Germinal center (tissue), 1 donor: ENCODE measurements at regions not wholly inside any gene's neighbourhood (a gene's known extent, or its start where the extent isn't known, plus 50 kb on each side); places are given as distances from the start of the nearest gene placed in this dataset.

Experiments used
- DNase-seq: peaks from one replicate; pipeline ENCODE4 v3.0.0; 2012; ENCODE audit warnings: mixed read lengths, low spot score

DNA sequence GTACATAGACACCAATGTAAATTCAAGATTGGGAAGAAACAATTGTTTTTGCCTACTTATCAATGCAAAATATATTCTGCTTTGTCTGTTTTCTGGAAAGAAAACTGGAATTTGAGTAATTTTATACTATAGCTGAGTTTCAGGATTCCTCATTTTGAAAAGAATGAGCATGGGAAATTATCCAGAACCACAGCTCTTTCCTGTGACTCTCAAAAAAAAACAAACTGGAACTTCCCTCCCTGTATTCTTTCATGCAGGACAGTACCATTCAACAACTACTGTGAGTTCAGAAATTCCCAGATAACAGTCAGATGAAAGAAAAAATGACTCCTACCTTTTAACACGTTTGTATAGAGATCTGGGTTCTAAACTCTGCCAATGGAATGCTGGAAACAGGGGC is 372.4 kb downstream of the TGFB2 start:
- no peak for DNase-seq

DNA sequence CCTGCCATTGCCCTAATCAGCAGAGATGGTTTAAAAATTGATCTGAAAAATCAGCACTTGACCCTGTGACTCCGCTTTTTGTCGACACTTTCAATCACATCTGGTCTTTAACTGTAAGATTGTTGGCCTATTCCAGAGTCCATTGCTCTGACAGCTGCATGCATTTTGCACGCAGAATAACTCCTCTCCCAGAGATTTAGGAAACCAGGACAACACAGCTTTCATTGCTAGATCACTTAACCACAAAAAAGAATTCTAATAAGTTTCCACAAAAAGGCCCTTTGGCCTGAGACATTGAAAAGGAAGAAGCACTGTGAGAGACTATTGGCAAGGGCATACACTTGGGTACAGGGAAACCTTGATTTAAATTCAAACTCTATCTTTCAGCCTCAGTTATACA is 373.1 kb downstream of the TGFB2 start:
- DNase-seq, result no peak

DNA sequence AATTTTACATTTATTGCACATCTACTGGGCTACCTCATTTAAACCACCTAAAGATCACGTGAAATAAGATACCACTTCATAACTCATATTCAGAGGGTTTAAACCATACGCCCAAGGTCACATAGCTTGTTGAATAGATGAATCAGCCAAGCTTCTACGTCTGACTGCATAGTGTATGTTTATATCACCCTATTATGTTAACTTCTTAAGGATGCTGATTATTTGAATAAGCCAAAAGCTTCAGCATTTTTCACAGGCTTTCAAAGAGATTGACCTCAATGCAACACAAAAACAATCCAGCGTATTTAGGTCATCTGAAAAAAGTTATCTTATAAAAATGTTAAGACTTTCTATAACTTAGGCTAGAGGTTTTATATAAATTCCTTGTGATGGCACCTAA is 373.8 kb downstream of the TGFB2 start:
- no peak for DNase-seq

DNA sequence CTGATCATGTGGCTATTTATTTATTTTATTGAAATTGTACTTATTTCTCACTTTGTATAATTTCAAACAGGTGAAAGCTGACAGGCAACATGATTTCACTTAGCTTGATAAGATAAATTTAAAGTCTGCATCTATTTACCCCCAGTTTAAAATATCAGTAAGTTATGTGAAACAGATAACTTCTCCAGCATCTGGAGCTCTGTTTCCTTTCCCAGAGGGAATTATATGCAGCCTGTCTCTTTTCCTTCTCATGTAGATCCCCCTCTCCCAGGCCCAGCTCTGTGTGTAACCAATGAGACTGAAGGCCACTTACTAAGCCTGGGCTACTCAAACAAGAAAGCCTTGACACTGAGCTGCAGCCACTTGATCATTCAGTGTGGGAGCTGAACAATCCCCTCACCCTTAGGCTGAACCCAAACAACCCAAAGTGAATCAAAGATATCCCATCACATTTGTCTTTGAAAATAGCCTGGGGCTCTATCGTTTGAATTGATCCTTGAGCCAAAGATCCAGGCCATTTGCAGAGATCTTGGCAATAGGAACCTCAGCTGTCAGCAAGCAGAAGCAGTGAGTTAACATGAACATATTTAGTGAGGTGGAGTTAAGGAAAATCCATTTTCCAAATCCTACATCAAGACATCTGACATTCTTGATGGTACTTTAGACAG is 383.9 kb downstream of the TGFB2 start:
- no peak for DNase-seq

DNA sequence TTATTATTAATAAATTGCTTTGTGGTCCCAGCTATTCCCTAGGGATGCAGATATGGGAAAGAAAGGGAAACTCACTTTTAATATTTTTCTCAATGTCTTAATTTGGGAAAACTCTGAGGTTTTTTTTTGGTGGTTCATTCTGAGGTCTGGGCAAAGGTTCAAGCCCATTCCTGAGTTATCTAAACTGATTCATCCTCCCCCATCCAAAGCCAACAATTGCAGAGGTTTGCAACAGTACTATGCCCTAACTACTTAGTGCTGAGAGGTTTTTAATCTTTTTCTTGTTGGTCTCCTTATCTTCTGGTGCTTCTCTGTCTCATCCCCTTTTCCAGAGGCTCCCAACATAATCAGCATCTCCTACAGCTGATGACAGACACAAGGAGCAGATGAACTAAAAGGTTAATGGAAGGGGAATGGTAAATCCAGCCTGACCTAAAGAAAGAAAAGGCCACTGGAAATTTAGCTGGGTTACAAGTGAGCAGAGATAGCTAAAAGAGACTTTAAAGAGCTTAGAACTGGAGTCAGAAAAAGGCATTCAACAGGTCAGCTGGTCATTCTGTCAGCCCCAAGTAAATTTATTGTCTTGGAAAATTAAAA is 390.4 kb downstream of the TGFB2 start:
- no peak for DNase-seq

DNA sequence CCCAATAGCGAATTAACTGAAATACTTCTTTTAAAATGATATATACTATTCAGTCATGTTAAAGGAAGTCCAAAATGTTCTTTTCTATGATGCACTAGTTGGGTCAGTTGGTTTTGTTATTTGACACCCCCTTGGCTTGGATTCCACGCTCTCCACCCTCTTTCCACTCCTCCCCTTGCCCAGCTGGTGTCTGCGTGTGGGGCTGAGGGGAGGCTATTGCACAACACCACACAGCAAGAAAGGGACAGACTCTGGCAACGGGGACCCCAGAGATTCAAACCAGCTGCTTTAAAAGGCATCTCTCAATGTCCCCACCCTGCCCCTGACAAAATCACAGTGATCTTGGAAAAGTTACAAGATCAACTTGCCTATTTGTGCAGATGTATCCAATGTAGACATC is 394.3 kb downstream of the TGFB2 start:
- DNase-seq, result no peak

DNA sequence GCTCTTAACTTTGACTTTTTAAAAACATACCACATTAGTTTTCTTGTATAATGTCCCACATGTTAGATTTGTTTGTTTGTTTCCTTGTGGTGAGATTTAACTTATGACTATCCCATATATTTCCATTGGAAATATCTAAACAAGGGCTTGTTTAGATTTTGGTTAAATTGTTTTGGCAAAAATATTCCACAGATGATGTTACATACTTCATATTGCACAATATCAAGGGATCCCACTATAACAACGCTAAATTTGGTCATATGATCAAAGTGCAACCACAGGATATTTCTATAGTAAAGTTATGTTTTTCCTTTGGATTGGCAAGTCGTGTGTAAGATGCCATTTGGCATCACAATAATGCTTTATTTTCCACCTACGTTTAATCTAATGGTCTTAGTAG is 396.7 kb downstream of the TGFB2 start:
- DNase-seq, result no peak

DNA sequence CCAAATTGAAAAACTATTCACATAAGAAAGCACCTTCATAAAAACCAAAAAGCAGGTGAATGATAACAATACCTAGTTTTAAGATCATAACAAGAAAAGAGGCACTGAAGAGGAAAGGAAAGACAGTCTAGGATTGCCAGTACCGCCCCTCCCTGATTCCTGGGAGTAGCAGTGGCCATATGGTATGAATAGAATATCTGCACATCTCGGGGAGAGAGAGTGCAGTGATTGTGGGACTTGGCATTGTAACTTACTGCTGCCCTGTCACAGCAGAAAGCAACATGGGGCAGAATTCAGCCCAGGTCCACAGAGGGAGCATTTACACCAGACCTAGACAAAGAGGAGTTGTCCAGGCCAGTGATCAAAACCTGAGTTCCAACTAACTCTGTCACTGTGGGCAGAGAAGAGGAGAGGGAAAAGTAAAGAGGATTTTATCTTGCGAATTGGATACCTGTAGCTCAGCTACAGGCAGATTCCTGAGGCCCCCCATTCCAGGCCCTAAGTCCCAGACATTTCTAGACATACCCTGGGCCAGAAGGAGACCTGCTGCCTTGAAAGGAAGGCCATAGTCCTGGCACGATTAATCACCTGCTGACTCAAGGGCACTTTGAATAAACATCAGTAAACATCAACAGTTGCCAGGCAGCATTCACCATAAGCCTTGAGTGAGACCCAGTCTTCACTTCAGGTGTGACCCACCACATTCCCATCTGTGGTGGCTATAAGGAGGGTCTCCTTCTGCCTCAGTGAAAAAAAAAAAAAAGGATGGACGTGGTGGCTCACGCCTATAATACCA is 397.5 kb downstream of the TGFB2 start:
- no peak for DNase-seq

DNA sequence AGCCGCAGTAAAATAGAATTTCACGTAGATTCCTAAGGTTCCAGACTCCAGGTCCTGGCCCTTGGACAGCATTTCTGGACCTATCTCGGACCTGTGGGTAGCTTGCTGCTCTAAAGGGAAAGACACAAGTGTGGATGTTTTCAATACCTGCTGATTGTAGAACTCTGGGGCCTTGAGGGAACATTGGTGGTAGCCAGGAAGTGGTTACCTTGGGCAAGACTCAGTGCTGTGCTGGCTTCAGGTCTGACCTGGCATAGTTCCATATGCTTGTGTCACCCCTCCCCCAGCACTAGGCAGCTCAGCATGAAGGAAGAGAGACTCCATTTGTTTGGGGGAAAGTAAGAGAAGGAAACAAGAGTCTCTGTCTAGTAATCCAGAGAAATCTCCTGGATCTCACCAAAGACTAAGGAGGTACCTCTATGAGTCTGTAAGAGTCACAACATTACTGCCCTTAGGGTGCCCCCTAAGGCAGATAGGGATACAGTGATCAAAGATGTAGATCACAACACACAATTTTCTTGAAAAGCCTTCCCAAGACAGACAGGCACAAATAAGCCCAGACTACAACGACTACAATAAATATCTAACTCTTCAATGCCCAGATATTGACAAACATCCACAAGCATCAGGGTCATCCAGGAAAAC is 398.8 kb downstream of the TGFB2 start:
- no peak for DNase-seq

DNA sequence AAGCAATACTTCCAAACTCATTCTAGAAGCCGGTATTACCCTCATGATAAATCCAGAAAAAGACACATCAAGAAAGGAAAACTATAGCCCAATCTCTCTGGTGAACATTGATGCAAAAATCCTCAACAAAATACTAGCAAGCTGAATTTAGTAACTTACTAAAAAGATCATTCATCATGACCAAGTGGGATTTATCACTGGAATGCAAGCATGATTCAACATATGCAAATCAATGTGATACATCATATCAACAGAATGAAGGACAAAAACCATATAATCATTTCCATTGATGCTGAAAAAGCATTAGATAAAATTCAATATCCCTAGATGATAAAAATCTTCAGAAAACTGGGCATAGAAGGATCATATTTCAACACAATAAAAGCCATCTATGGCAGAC is 402.9 kb downstream of the TGFB2 start:
- no peak for DNase-seq

DNA sequence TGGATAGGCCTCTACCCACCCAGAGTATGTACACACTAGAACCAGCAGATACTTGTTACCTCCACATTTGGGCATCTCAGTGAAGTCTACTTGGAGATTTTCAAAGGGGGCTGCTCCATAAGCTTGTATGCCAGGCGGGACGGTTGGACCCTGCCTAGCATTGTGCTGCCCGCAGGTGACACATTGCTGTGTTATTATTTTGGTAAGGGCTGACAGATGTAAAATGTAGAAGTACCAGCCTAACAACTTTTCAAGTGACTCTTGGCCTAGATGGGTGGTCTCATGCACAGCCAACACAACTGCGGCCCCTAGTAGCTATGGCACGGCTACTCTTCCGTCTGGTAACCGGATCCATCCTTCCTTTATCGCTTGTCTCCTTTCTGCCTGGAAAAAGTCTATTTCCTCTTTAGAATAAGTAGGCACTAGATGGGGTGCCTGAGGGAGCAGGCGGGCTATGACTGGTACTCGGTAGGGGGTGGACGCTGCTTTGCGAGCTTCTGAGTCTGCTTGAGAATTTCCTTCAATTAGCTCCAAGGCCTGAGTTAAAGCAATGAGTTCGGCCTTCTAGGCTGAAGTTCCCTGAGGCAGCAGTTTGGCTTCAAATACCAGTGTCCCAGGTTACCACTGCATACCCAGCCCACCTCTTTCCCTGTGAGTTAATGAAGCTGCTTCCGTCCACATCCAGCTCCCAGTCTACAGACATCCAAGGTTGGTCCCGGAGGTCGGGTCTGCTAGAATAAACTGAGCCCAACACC is 405.3 kb downstream of the TGFB2 start:
- no peak for DNase-seq

DNA sequence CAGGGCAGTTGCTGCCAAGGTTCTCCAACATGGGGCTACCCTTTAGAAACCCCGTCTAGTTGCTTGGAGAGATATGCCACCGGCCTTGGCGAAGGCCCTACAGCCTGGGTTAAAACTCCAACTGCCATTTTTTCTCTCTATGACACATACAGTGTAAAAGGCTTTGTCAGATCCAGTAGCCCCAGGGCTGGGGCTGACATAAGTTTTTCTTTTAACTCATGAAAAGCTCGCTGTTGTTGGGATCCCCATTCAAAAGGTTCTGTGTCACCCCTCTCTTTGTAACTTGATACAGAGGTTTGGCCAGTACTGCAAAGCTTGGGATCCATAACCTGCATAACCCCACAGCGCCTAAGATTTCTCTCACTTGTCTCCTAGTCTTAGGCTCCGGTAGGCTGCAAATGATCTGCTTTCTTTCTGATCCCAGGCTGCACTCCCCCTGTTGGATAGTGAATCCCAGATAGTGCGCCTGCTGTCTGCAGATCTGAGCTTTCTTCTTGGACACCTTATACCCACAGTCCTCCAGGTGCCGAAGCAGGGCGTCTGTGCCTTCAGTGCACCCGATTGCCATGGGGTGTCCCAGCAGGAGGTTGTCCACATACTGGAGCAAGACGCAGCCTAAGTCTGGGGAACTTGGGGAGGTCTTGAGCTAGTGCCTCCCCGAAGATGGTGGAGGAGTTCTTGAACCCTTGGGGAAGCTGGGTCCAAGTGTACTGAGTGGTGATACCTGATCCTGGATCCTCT is 406.2 kb downstream of the TGFB2 start:
- no peak for DNase-seq

DNA sequence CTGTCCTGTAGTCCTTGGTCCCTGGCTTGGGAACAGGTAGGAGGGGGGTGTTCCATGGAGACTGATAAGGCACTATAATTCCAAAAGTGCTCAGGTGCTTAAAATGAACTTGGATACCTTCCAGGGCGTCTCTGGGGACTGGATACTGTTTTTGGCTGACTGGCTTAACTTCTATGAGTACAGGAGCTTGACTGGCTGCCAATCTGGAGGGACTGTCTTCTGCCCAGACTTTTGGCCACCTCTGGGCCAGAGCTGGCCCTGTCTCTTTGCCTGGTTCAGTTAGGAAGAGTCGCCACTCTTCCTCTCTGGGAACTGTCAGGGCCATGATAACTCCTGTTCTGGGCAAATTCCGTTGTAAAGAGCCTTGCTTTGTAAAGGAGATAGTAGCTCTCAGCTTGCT is 407.0 kb downstream of the TGFB2 start:
- DNase-seq, result no peak

DNA sequence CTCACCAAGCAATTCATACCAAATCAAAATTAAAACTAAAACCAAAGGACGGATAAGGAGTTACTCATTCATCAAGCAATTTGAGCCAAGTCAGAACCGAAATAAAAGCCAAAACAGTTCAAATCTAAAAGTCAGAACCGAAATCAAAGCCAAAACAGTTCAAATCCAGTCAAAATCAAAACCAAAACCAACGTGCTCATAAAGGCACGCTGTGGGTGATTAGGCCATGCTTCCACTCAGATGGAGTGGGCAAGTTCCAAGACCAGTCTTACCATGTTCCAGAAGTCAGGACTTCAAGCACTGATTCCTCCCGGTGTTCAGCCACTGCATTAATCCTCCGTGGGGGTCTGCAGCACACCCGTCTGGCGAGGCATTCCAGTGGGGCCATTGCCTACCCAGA is 409.3 kb downstream of the TGFB2 start:
- no peak for DNase-seq

DNA sequence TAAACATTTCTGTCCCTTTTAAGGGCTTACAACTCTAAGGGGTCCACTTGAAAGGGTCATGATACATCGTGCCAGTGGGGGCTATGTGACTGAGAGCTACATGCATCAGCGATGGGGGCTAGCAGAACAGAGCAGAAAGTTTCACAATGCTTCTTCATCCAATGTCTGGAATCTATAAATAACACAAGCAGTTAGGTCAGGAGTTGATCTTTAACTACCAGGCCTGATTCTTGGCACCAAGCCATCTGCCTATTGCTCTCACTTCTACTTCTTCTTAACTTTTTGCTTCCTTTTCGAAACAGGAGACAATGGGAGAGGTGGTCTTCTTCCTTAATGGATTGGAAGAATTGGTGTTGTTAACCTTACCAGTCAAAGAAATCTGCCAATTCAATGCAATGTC is 410.0 kb downstream of the TGFB2 start:
- no peak for DNase-seq

DNA sequence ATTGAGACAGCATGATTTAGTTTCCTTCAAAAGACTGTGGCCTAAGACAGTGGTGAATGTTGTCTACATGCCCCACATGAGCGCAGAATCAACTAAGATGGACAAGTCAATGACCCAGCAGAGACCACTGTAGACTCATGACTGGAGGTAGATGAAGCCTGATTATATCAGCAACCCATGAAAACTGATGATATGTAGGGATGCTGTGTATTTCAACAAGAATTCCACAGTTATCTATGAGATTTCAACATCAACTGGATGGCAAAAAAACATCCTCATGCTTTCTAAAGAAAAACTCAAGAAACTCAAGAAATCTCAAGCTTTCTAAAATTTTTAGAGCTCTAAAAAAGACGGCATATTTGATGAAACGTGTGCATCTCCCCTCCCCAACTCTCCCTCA is 413.9 kb upstream of the LYPLAL1 start:
- DNase-seq, result no peak

DNA sequence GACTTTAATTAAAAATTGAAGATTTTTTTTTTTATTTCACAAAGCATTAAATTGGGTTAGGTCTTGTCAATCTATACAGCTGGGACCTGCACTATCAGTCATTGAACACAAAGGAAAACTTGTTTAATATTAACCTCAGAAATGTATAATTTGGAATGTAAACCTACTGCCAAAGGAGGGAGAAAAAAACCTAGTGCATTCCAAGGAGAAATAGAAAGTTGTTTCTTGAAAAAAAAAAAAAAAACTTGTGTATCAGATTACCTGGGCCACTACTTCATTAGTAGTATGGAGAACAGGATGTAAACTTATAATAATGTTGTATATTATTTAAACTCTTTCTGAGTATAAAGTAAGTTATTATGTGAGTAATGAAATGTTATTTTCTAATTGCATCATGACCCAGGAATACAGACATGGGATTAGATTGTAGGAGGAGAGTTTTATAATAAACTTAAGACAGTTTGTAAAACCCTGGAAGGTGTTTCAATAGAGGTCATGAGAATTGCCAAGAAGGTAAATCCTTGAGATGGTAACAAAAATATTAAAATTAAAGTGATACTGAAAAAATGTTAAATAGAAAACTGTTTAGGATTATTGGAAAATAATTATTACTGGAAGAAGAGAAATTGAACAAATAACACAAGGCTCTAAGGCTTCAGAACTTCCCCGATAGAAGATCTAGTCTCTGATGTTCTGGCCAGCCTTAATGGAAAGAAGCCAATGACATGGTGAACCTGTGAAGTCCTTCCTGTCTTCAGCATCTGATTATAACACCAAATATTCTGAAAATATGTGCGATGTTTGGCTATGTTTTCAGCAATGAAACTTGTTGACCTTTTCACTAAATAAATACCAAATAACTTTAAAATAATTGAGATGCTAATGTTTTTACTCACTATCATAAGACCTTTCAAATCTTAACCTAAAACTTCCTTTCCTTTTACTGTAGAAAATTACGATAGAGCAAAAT is 412.8 kb upstream of the LYPLAL1 start:
- DNase-seq, result no peak

DNA sequence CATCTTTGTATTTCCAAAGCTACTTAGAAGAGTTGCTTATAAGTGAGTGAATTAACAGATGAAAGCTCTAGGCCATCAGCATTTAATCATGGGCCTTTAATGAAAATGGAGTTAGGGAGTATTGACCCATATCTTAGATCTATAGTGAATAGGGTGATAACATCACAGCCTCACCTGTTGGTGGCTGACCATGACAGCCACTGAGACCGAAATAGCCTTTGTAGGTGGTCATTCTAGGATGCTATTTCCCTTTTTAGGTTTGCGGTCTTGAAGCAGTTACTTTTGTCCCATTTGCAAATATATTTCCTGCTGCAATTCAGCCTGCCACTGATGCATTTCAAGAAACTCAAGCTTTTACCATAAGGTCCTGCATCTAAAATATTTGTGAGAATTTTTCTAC is 410.1 kb upstream of the LYPLAL1 start:
- DNase-seq, result no peak

DNA sequence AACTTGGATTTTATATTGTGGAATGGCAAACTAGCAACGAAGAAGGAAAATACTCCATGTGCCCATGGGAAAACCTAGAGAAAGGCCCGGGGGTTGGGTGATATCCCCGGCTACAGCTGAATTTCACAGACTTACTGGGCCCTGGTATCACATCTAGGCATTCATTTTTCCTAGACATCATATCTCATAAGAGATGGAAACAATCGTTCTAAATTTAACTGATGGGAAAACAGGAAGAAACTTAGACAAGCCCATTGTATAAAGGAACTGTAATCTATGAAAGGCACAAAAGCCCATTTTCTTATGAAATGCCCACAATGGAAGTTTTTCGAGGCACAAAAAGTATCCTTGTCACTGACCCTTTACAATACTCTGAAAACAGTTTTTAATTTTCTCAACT is 407.9 kb upstream of the LYPLAL1 start:
- DNase-seq, result no peak

DNA sequence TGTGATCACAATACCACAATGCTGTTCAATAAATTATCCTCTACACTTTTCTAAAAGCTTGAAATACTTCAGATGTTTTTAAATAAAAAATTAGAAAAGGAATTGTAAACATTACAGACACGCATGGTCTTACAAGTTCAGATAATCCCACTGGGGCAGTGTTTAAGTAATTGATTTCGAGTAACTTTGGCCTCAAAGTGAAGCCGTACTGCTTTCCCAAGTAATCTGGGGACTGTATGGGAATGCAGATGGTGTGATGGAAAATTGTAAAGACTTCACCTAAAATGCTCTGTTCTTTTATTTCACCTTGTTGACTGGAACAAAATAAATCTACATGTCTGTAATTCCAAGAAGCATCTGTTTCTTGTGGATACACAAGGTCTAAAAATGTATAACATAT is 401.7 kb upstream of the LYPLAL1 start:
- DNase-seq, result no peak
